HG02870 (cell line): ENCODE measurements at regions not wholly inside any gene's neighbourhood (a gene's known extent, or its start where the extent isn't known, plus 50 kb on each side); places are given as distances from the start of the nearest gene placed in this dataset.
"Not testable (repeated sequence)": the region's sequence is repeated elsewhere in the genome, so short reads cannot be mapped to it uniquely, and the experiment has no call there.

Source experiments
- ATAC-seq: cut with Tn5 transposase; IDR thresholded peaks from one replicate; pipeline ENCODE4 v1.9.1; 2021; ENCODE audit warnings: mild to moderate bottlenecking, moderate library complexity; ENCODE audit not compliant: unreplicated experiment

- ATAC-seq: no peak
These were observed 122.7 kb downstream of the FAM53A start for GRCh38 chr4:1561286-1561990.

- ATAC-seq: no peak
These were observed 124.0 kb downstream of the FAM53A start for GRCh38 chr4:1559896-1560650.

- ATAC-seq: no peak
These were observed 125.9 kb downstream of the FAM53A start for GRCh38 chr4:1558205-1558604.

DNA sequence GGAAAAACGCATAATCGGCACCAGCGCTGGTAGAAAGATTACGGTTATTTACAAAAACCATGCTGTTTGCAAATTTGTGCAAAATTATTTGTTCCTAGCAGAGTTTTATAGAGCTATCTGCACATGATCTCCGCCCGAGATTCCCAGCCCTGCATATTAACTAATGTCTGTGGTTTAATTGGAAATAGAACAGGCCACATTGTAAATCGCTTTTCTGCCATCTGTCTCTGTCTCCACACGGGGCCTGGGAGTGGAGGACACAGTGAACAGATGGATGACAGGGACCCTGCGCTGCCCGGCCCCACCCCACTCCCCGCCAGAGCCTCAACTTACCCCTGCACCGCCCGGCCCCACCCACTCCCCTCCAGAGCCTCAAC, 126.9 kb downstream of the FAM53A start:
- no peak for ATAC-seq

- no peak for ATAC-seq
These were observed 127.4 kb downstream of the FAM53A start for GRCh38 chr4:1556541-1557220.

DNA sequence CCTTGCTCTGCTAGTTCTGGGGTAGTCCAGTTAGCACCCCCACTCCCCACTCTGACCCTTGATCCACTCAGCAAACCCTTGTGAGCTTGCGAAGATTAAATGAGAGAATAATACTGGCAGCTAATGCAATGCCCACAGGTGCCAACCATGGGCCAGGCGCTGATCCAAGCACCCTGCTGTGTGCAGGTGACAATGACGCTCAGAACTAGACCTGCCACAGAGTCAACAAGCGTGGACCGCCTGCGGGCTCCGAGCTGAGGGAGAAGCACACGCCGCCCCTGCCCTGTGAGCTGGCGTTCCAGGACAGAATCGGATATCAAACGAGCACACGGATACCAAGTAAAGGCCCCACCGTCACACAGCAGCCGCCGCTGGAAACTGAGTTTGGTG, 129.2 kb downstream of the FAM53A start:
- no peak for ATAC-seq

DNA sequence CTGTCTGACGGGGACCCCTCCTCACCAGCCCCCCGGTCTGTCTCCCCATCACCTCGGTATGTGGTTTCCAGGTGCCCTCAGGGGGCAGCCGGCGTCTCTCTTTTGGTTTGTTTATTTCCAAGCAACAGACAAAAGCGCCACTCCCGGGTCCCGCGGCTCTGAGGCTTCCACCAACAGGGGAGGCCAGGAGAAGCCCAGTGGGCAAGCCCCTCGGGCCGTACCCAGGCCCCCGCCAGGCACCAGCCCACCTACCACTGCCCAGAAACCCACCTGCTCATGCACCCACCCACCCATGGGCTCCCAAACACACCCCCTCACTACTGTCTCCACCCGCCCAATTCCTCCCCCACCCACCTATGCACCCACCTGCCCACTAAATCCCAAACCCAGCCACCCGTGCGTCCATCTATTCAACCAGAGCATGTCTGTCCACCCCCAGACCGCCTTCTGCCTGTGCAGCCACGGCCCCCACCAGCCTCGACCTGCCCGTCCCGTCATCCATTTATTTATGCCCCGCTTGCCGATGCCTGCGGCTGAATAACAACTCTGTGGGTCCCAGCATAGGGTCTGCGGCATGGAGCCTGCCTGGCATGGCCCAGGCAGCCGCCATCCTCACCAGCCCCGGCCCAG, 129.8 kb downstream of the FAM53A start:
- ATAC-seq: no peak

DNA sequence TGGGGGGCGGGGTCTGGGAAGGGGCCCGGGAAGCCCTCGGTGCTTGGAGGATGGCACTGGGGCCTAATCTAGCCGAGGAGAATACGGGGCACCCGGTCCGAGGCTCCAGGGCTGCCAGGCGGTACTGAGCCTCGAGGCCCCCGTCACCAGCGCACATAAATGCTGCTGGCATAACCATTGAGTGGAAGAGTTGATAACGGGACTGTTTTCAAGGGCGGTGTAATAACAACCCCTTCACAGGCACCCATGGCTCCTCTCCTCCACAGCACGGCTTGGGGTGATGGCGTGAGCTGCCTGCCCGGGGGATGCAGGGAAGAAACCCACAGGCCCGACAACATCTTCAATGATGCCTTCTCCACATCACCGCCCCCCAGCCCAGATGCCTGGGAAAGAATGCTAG, 130.7 kb downstream of the FAM53A start:
- no peak for ATAC-seq

- no peak for ATAC-seq
These were observed 131.7 kb downstream of the FAM53A start for GRCh38 chr4:1552451-1552850.

DNA sequence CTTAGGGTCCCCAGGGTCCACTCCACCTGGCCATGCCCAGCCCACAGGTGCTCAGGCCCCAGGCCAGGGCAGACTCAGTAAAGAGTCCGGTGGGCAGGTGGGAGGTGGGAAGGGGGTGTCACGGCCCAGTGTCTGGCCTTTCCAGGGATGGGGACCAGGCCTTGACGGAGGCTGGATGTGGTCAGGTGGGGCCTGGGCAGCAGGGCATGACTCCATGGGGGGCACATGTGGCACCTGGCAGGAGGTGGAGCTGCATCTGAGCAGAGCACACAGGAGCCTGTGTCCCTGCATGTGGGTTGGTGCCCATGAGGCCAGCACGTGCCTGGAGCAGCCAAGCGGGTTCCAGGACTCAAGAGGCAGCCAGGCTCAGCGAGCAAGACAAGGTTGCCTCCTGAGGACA, 132.9 kb downstream of the FAM53A start:
- no peak for ATAC-seq

DNA sequence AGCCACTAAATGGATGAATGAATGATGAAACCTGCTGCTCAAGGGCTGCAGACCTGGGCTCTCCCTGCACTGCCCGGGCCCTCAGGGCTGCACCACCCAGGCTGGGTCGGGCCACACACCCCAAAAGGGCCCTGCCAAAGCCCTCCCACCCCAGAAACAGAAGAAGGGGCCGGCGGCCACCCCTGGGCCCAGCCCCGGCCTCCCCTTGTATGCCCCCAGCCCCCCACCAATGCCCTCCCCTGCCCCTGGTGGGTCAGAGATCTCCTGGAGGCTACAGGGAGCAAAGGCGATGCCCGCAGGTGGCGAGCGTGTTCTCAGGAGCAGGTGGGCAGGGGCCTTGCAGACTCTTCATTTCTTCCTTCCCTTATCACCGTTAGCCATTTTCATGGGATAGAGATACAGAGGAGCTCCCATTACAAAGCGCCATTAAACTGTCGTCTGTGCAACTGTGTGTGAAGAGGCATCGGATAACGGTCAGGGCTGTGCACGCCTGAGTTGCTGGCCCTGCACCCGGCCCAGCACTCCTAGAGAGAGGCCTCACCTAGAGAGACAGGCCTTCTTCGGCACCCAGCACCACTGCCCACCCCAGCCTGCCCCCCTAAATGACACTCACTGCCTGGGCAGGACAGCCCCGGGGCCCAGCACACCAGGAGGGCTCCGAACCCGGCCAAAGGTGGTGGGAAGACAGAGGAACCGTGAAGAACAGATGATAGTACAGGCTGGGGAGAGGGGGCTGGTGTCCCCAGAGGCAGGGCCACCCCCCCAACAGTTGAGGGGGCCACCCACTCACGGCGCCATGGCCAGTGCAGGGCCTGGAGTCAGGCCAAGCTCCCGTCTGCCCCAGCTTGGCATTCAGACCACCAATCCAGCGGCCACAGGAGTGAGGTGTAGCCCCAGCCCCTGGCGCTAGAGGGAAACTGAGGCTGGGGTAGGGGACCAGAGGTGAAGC, 133.7 kb downstream of the FAM53A start:
- ATAC-seq: no peak

- no peak for ATAC-seq
These were observed 134.5 kb downstream of the FAM53A start for GRCh38 chr4:1549638-1550035.

GRCh38 chr4:1548827-1549637, 135.1 kb downstream of the FAM53A start:
- ATAC-seq: not testable (repeated sequence)

DNA sequence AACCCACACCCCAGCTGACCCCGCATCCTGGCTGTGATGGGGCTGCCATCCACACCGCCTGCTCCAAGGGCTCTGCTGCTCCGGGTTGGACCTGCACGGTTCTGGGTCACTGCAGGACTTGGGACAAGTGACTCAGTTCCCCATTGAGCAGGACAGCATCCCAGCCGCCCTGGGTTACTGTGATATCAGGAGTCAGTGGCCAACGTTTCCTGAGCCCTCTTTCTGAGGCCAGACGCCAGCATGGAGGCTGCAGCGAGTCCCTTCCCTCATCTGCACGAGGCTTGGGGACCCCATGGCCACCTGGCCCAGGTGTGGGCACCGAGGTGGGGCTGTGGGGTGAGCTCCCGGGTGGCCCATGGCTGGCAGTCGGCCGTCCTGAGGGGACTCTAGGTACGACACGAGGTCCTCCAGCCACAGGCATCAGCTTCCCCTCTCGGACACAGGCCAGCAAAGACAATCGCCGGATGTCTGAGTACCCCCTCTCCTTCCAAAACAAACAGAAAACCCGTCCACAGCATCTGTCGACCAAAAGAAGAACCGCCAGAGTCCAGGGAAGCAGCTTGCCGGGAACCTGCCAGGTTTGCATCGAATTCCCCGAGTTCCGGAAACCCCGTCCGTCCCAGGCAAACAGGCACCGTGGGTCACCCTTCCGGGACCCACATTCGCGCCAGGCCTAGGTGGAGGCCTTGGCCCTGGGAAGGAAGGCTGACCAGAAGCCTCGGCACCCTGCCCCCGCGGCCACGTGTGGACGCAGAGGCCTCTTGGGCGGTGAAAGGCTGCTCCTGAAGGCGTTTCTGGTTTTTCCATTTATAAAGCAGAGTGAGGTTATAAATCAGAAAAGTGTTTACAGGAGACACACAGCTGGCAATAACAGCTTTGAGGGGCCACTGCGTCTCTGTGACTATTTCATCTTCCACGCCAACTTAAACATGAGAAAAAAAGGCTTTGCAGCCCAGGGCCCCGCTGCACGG, 136.0 kb downstream of the FAM53A start:
- no peak for ATAC-seq

DNA sequence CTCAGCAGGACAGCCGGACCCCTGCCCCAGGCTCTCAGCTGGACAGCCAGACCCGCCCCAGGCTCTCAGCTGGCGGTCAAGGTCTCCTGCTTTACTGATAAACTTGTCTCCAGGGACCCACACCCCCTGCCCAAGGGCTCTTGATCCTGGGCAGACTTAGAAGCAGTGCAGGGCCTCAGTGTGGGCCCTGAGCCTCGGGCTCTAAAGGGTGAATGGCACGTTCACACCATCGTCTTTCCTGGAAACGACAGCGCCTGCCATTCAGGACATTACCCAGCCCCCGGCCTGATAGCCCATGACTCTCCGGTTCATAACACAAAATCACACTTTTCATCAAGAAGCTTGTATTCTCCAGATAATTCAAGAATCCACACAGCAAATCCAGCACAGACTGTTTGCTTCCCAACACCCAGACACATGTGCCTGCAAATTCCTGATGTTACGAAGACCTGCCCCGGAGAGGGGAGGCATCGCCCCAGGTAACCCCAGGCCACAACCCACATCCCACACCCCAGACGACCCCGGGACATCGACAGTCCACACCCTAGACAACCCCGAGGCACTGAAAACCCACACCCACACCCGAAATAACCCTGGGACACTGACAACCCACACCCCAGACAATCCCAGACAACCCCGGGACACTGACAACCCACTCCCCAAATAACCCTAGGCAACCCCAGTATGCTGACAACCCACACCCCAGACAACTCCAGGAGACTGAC, 136.8 kb downstream of the FAM53A start:
- no peak for ATAC-seq

DNA sequence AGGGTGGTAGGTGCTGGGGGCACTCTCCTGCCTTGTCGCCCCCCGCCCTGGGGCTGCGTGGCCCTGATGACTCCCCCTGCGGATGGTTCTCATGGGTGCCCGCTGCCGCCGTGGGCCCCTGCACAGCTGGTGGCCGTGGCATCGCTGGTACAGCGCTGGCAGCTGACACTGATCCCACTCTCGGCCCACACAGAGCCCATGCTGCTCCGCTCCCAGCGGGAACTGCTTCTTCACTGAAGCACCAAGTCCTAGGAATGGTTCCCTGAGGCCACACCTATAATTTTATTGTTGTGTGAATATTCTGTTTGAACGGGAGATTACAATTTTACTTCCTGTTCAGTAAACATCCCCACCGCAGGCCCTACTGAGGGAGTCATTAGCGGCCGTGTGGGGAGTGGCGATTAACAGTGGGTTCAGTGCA, 138.6 kb upstream of the NKX1-1 start:
- no peak for ATAC-seq

- not testable (repeated sequence) for ATAC-seq
These were observed 138.2 kb upstream of the NKX1-1 start for GRCh38 chr4:1544435-1544834.

DNA sequence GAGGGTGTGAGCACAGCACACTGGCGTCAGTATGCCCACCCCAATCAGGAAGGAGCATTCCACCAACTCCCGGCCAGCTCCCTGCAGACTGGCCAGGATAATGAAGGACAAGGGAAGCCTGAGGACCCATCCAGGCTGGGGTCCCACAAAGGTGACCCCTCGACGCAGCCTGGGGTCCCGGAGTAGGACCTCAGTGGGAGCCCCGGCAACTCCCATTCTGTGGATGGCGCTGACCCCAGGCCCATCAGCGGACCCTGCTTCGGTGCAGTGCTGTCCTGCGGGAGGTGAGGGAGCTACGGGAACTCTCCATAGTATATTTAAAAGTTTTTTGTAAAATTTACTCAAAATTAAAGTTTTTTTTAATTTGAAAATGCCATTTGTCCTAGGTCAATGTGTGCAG, 137.7 kb upstream of the NKX1-1 start:
- no peak for ATAC-seq
